ENCODE measurements at regions not wholly inside any gene's neighbourhood (a gene's known extent, or its start where the extent isn't known, plus 50 kb on each side); places are given as distances from the start of the nearest gene placed in this dataset.

DNA sequence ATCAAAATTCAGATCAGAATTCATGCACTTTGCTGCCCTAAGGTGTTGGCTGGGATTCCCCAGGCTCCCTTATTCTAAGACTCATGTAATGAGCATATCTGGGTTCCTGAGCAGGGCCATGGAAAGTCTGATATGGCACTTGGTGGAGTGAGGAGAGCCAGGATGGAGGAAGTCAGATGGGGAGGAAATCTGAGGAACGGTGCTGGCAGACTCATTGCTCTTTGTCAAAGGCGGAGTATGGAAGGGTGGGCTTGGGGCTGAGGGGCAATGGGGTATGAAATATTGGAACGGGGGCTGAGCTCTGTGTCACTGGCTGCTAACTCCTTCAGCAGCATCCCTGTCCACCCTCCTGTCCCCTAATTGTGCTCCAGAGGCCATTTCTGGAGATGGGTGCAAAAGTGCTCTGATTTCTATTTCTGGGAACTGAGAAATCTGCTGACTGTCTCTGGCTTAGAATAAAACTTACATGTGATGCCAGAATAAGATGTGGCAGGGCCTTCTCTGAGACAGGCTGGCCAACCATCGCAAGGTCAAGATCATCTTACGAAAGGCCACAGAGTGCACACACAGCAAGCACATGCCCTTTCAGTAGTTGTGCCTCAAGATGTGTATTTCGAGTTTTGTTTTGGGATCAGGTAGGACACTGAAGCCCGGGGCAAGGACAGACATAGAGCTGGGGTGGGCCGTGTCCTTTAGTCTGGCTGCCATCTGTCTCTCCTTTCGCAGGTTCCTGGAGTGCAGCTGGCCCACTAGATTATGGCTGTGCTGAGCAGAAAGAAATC, 480.0 kb upstream of the HS6ST1 start:
- no peak for DNase-seq
- Histone ChIP-seq H3K4me1 (no peaks in the 10 kb centered on the region), H3K4me3 (ENCODE audit: low read depth, low read length) (no peak overlapping the region), H3K36me3 (no peaks in the 10 kb centered on the region), H3K9me3 (no peaks in the 10 kb centered on the region), H3K27me3 (no peaks in the 10 kb centered on the region)
- TF ChIP-seq, protein P1, sequence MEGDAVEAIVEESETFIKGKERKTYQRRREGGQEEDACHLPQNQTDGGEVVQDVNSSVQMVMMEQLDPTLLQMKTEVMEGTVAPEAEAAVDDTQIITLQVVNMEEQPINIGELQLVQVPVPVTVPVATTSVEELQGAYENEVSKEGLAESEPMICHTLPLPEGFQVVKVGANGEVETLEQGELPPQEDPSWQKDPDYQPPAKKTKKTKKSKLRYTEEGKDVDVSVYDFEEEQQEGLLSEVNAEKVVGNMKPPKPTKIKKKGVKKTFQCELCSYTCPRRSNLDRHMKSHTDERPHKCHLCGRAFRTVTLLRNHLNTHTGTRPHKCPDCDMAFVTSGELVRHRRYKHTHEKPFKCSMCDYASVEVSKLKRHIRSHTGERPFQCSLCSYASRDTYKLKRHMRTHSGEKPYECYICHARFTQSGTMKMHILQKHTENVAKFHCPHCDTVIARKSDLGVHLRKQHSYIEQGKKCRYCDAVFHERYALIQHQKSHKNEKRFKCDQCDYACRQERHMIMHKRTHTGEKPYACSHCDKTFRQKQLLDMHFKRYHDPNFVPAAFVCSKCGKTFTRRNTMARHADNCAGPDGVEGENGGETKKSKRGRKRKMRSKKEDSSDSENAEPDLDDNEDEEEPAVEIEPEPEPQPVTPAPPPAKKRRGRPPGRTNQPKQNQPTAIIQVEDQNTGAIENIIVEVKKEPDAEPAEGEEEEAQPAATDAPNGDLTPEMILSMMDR (IDR thresholded peaks at IDR 0.05; ENCODE audit: low read depth, low read length) = no peak

DNA sequence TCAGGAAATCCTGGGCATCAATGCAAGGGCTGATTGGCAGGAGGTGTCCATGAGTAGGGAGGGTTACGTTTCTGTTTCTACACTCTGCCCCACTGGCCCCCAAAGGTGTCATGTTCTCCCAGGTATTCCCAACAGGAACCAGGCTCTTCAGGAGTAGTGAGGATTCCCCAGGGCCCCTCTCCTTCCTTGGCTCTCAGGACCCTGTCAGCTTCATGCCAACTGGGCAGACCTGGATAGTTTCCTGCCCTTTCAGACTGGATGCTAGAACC, 480.6 kb upstream of the HS6ST1 start:
- no peak overlapping the region for H3K4me3 ChIP-seq (ENCODE audit: low read depth, low read length)
- H3K4me1 ChIP-seq = no peaks in the 10 kb centered on the region
- TF ChIP-seq, protein P1 (IDR thresholded peaks at IDR 0.05; ENCODE audit: low read depth, low read length) = no peak
- H3K27me3 ChIP-seq = no peaks in the 10 kb centered on the region
- H3K36me3 ChIP-seq = no peaks in the 10 kb centered on the region
- no peaks in the 10 kb centered on the region for H3K9me3 ChIP-seq
- DNase-seq = no peak

DNA sequence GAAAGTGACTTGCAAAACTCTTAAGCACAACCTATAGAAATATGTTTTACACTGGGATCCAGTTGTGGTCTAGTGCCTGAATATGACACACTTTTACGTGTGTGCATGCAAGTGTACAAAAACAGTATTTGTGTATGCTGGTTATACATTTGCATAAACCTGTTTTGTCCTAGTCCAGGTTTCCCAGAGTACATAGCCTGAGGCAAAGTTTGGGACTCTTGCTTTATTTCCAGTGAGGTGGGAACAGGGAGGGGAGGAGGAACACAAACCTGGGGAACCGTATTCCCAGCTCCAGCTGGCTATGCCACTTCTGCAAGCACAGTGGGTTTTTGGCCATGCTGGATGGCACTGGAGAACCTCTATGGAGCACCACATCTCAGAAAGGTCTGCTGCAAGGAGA, 481.1 kb upstream of the HS6ST1 start:
- no peak overlapping the region for H3K4me3 ChIP-seq (ENCODE audit: low read depth, low read length)
- H3K9me3 ChIP-seq = no peaks in the 10 kb centered on the region
- TF ChIP-seq, protein P1 (IDR thresholded peaks at IDR 0.05; ENCODE audit: low read depth, low read length) = no peak
- DNase-seq = no peak
- no peaks in the 10 kb centered on the region for H3K27me3 ChIP-seq
- no peaks in the 10 kb centered on the region for H3K36me3 ChIP-seq
- no peaks in the 10 kb centered on the region for H3K4me1 ChIP-seq

DNA sequence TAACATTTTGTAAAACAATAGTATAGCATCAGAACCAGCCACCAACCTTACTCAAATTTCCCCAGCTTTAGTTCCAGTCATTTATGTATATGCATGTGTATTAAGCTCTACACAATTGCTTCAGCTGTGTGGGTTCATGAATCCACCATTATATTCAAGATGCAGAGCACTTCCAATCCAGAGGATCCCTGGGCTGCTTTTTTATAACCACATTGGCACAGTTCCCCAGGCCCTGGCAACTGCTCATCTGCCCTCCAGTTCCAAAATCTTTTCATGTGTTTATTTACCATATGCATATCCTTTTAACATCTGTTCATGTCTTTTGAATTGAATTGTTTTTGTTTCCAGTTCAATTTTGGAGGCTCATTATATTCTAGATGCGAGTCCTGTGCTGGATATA, 482.9 kb upstream of the HS6ST1 start:
- no peak for DNase-seq
- TF ChIP-seq, protein P1 (IDR thresholded peaks at IDR 0.05; ENCODE audit: low read depth, low read length) = no peak
- Histone ChIP-seq H3K27me3 (no peaks in the 10 kb centered on the region), H3K9me3 (no peaks in the 10 kb centered on the region), H3K36me3 (no peaks in the 10 kb centered on the region), H3K4me3 (ENCODE audit: low read depth, low read length) (no peak overlapping the region), H3K4me1 (no peaks in the 10 kb centered on the region)

DNA sequence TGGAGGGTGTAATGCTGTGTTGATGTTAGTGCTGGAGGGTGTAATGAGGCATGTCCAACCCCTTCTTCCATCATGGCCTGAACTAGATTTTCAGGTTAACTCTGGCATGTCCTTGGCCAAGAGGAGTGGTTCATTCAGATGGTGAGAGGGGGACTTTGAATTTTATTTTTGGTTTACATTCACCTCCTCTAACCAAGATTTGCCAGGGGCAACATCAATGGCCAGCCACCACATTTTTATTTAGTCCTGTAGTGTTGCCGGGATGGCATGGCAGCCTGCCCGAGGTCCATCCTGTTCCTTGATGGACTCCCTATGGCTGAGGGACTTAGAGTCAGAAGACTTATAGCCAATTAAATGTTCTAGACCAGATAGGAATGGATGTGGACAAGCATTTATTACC, 484.6 kb upstream of the HS6ST1 start:
- TF ChIP-seq, protein P1 (IDR thresholded peaks at IDR 0.05; ENCODE audit: low read depth, low read length) = no peak
- no peaks in the 10 kb centered on the region for H3K36me3 ChIP-seq
- H3K9me3 ChIP-seq = no peaks in the 10 kb centered on the region
- no peak for DNase-seq
- no peaks in the 10 kb centered on the region for H3K4me1 ChIP-seq
- no peaks in the 10 kb centered on the region for H3K27me3 ChIP-seq
- H3K4me3 ChIP-seq (ENCODE audit: low read depth, low read length) = no peak overlapping the region

DNA sequence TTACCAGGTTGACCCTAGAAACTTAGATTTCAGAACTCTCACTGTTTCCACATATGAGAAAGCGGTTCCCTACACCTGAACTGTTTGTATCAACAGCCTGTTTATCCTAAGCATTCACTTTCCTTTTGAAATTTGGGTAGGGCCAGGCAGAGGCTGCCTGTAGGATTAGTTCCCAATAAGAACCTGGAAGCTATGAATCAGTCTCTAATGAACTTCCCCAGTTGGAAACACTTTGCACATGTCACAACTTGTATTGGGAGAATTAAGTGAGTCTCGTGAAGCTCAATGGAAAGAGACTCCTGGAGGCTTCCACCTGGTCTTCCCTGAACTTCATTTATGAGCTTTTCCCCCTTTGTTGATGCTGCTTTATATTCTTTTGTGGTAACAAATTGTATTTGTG, 486.6 kb upstream of the HS6ST1 start:
- H3K9me3 ChIP-seq = no peaks in the 10 kb centered on the region
- DNase-seq = no peak
- H3K36me3 ChIP-seq = no peaks in the 10 kb centered on the region
- no peaks in the 10 kb centered on the region for H3K4me1 ChIP-seq
- no peaks in the 10 kb centered on the region for H3K27me3 ChIP-seq
- TF ChIP-seq, protein P1 (IDR thresholded peaks at IDR 0.05; ENCODE audit: low read depth, low read length) = no peak
- no peak overlapping the region for H3K4me3 ChIP-seq (ENCODE audit: low read depth, low read length)
